Endothelial cell of hepatic sinusoid (primary cell): ENCODE measurements at regions not wholly inside any gene's neighbourhood (a gene's known extent, or its start where the extent isn't known, plus 50 kb on each side); places are given as distances from the start of the nearest gene placed in this dataset.
"Not testable (repeated sequence)": the region's sequence is repeated elsewhere in the genome, so short reads cannot be mapped to it uniquely, and the experiment has no call there.

ENCODE experiments used
- in situ Hi-C: cut with HindIII; loops from 2 replicates; pipeline ENCODE4 v1.10.0; 2017; ENCODE audit warnings: low sequenced_read_pairs

DNA sequence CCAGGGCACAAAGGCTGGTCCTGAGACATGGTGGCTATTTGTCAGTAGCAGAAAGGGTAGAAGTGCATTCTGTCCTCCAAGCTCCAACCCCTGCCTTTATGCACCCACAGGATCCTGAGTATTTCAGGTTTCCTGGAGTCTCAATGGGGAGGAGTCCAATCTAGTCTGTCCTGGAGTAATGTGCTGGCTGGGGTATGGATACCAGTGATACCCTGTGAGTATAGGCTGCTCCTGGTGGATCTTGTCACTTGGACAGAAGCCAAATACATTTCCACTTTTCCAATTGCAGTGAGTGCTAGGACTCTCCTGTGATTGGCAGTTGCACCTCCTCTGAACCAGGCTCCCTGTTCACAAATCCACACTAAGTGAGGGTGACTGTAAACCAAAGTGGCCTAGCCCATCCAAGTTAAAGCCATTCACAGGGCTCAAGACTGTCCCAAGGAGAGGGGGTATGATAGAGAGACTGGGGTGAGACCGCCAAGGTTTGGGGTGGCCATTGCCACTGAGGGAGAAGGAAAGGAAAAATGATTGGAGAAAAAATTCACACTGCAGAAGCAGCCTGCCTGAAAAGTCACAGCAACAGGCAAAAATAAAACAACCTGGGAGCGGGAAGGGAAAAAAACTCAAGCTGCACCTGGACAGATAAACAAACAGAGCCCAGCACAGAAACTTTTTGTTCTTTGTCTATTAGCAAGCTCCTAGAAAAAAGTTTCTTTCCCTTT lies 163.4 kb upstream of the ETV3 start:
- in situ Hi-C loops = no loop called here

DNA sequence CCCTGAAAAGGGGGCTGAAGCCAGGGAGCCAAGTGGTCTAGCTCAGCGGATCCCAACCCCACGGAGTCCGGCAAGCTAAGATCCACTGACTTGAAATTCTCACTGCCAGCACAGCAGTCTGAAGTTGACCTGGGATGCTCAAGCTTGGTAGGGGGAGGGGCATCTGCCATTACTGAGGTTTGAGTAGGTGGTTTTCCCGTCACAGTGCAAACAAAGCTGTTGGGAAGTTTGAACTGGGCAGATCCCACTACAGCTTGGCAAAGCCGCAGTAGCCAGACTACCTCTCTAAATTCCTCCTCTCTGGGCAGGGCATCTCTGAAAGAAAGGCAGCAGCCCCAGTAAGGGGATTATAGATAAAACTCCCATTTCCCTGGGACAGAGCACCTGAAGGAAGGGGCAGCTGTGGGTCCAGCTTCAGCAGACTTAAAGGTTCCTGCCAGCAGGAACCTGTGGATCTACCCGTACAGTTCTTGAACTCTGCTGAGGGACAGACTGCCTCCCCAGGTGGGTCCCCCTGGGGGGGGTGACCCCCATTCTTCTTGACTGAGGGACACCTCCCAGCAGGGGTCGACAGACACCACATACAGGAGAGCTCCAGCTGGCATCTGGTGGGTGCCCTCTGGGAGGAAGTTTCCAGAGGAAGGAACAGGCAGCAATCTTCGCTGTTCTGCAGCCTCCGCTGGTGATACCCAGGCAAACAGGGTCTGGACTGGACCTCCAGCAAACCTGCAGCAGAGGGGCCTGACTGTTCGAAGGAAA lies 156.4 kb upstream of the ETV3 start:
- in situ Hi-C loops = not testable (repeated sequence)

DNA sequence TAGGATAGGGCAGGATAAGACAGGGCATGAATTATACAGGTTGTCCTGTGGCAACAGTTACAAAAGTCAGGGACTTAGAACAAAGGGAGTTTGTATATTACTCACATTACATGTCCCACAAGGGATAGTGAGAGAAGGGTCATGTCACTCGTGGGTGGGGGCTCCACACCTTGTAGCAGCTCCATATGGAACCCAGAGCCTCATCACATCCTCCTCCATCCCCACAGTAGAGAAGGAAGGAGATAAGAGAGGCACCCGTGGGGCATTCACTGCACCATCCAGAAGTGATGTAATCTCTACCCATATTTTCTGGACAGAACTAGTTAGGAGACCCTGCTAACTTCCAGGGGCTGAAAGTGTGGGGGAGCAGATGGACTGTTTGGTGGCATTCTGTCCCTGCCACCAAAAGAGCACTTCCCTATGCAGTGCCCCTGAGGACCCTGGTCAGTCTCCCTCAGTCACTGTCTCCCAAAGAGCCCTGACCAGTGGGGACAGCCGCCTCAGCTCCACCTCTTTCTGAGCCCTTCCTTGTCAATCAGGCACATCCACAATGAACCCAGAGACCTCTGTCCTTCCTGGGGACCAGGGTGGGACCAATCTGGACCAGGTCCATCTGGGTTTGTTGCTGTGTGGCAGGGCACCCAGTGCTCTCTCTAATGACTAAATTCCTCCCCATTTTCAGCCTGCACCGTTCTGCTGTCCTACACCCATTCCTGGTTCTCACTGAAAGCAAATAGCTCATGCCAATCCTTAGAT lies 154.8 kb upstream of the ETV3 start:
- in situ Hi-C loops = no loop called here

DNA sequence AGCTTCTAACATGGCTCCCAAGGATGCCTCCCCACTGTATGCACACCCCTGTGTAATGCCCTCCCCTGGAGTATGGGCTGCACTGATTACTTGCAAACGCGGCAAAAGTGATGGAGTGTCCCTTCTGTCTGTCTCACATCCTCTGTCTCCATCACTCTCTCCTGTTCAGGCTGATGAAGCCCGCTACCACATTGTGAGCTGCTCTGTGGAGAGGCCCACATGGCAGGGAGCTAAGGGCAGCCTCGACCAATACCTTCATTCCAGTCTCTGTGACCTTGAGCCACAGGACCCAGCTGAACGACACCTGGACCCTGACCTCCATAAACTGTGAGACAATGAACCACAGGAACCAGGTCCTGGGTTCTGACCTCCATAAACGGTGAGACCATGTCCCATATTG lies 154.1 kb upstream of the ETV3 start:
- in situ Hi-C loops = no loop called here

DNA sequence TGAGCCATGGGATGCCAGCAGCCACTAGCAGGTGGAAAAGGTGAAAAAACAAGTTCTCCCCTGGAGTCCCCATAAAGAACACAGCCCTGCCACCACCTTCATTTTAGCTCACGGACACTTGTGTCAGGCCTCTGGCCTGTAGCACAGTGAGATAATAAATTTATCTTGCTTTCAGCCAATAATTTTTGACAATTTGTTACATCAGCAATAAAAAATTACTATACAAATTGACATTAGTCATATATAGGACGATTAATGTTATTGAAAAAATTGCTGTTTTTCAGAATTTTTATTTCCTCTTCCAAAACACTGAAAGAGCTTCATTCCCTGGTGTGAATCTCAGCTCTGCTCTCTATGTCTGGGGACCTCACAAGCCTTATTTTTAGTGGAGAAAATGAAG lies 152.9 kb upstream of the ETV3 start:
- in situ Hi-C loops = no loop called here

DNA sequence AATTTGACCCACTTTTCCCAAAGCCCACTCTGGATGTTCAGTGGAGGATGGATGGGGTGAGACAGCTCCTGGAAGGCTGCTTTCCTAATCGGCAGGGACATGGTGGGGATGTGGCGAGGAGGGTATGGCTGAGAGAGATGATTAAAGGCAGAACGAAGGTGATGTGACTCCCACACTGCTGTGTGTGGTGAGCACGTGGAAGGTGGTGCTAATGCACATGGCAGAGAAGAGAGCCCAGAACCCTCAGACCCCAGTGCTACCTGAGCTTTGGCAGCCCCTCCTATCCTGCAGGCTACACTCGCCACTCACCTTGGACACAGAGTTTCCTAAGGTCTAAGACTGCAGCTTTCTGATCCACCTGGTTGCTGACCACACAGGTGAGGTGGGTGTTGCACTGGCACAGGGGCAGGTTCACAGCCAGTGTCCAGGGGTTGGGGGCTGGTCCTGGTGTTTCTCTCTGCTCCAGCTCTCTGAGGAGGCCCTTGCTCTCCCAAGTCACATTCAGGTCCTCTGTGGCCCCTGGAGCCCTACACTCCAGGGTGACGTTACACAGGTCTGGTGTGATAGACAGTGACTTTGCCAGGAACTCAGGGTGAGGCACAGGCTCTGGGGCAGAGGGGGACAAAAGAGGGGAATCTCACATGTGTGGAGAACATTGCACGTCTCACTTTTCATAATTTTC lies 151.4 kb upstream of the ETV3 start:
- in situ Hi-C loops = loop anchor here (5.0 kb wide), 1 partner anchor 68 kb away; no protein-coding TSS in a partner anchor

DNA sequence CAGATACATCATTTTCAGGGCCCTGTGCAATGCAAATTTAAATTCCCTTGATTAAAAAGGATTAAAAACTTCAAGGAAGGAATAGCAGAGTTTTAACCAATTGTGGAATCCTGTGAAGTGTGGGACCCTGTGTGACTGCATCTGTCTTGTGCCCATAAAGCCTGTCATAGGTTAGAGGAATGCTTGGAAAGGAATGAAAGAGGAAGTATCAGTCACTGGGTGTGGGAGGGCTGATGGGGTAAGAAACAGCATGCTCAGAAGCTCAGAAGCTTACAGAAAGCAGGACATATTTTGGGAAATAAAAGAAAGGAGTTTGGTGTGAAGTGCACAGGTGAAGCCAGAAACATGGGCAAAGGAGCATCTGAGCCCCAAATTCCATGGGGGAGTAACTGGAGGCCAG lies 150.8 kb upstream of the ETV3 start:
- in situ Hi-C loops = loop anchor here (5.0 kb wide), 1 partner anchor 68 kb away; no protein-coding TSS in a partner anchor

DNA sequence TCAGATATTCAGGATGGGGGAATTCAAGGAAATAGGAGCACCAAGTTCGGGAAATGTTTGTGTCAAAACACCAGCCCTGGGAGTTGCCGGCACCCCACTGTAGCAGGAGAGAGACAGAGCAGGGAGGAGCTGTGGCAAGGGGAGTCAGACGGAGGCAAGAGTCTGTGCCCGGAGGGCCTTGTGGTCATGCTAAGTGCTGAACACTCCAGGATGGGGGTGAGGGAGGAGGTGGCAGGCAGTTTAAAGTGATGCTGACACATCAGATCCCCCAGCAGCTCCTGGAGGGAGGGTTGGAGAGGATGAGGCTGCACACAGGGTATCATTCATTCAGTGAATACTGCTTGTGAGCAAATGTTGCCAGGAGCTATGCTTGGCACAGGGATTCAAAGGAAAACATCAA lies 150.3 kb upstream of the ETV3 start:
- in situ Hi-C loops = loop anchor here (5.0 kb wide), 1 partner anchor 69 kb away; no protein-coding TSS in a partner anchor

DNA sequence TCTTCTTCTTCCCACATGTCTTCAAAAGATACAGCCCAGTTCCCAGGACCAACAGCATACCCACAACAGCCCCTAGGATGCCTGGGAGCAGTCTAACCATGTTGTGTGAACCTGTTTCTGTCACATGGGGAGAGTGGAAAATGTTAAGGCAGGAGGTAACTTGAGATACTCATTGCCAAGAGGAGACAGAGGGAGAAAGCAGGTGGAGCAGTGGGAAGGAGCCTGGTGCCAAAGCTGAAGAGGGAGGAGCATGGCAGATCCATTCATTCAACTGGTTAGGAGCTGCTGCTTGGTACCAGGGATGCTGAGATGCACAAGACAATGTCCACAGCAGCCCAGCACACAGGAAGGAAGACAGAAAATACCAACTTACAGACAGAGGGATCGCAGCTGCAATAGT lies 149.8 kb upstream of the ETV3 start:
- in situ Hi-C loops = loop anchor here (5.0 kb wide), 1 partner anchor 69 kb away; no protein-coding TSS in a partner anchor

DNA sequence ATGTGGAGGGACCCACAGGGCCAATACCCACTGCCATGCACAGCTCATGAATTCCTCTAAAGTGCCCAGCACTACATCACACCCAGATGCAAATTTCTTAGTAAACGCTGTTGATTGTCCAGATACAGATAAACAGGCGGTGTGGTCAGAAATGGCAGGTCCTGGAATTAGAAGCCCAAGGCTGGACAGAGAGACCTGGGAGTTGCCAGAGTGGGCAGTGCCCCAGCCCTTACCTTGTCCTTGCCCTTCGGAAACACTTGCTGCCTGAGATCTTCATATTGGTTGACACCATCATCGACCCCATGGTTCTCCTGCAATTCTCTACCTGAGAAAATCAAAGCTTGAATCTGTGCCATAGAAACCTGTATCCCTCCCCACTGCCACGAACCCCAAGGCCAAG lies 149.3 kb upstream of the ETV3 start:
- in situ Hi-C loops = loop anchor here (5.0 kb wide), 1 partner anchor 70 kb away; no protein-coding TSS in a partner anchor

DNA sequence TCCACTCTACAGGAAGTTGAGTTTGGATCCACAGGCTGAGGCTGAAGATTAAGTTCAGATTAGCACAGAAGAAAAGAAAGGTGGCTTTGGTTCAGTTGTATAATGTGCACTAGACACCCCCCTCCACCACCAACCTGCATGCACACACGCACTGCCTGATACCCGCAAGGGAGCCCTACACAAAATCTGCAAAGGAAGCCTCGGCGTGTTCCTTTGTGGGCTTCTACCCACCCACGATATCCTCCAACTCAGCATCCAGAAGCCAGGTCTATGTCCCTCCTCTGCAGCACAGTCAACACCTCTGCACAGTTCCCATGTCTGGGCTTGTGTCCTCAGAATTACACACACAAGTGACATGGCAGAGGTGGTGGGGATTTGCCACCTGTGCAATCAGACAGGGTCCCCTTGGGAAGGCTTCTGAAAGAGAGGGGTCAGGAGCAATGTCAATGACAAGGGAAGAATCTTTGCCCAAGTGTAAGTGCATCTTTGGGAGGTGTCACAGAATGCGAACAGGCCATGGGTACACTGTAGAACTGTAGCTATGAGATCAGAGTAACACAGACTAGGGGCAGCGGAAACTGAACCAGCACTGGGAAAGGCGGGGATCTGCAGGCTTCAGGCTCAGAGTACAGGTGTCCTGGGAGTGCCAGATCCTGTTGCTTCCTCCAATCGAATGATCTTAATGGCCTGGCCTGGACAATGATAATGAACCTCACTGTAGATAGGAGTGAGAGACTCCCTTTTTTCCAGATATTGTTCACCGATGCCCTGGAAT lies 148.6 kb upstream of the ETV3 start:
- in situ Hi-C loops = loop anchor here (5.0 kb wide), 1 partner anchor 70 kb away; no protein-coding TSS in a partner anchor

DNA sequence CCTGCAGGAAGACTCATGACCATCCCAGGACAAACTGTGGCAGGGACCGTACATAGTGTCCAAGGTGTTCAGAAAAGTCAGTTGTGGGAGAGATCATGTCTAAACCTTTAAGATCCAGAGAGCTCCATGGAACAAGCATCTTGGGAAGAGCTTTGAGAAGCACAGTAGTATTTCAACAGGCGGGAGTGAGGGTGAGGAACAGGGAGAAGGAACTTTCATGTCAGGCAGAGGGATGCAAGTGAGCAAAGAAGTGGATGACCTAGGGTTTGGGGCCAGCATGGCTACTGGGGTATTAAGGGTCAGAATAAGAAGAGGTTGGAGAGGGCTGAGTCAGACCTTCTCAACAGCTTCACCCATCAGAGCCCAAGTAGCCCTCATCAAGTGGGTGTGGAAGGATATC lies 147.9 kb upstream of the ETV3 start:
- in situ Hi-C loops = loop anchor here (5.0 kb wide), 1 partner anchor 71 kb away; no protein-coding TSS in a partner anchor

DNA sequence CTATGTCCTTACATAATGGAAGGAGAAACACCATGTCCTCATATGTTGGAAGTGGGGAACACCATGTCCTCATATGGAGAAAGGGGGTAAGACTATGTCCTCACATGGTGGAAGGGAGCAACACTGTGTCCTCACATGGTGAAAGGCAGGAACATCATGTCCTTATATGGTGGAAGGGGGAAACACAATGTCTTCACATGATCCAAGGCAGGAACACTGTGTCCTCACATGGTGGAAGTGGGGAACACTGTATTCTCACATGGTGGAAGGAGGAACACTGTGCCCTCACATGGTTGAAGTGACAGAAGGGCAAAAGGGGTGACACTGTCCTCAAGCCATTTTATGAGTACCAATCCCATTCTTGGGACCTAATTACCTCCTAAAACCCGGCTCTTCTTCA lies 146.3 kb upstream of the ETV3 start:
- in situ Hi-C loops = no loop called here

DNA sequence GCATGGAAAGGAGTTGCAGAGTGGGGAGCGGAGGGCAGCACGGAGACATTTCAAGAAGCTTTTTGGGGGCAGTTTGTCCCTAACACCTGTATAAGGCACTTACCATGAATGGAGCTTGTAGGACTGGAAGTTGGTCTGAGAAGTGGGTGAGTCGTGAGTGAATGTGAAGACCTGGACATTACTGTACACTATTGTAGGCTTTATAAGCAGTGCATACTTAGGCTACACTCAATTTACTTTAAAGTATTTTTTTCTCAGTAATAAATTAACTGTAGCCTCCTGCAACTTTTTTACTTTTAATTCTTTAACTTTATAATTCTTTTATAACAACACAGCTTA lies 141.6 kb upstream of the ETV3 start:
- in situ Hi-C loops = no loop called here

DNA sequence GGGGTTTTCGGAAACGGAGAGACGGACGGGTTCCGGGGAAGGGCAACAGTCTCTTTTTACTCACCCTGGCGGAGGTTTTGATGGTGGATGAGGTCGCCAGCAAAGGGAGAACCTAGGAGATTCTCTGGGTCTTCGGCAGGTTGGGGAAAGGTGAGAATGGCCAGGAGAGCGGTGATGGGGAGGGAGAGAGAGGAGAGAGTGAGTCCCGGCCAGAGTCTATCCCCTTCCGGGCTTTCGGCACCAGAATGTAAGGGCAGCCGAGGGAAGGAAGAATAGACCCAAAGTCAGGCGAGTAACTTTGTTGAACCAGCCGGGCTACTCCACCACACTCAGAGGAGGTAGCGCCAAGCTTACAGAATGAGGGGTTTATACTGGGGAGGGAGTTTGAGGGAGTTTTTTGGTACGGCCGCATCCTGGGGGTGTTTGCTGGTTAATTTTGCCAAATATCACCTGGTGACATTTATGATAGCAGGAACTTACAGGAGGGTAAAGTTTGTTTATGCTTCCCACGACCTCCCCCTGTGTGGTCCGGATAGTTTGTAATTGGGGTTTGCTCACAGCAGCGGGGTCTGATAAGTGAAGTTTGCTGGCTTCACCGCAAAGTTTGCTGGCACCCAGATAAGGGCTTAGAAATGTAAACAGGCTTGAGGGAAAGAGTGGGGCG lies 141.1 kb upstream of the ETV3 start:
- in situ Hi-C loops = no loop called here

DNA sequence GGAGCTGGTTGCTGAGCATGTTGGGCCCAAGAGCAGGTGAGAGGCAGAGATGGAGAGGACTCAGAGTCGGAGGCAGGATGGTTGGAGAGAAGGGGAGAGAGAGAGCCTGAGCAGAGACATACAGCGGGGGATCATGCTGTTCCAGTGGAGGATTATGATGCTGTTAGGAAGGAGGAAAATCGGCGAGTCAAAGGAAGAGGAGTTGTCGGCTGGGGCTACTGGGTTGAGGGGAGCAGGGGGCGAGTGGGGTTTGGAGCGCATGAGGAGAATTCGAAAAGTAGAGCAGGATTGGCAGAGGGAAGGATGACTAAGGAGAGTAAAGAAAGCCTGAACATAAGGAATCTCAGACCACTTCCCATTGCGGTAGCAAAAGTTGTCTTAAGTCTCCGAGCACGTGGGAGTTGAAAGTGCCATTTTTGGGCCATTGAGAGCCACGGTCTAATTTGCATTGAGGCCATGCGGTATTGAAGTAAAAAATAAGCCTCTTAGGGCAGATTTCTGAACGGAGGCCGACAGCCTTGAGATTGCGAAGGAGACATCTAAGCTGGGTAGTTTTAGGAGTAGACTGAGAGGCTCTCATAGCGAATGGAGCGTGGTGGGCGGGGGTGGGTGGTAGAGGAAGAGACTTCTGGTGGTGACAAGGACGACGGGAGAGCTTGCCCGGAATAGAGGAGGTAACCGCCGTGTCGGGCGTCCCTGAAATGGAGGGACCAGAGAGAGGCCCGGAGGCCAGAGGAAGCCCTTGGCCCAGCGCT lies 140.4 kb upstream of the ETV3 start:
- in situ Hi-C loops = no loop called here

DNA sequence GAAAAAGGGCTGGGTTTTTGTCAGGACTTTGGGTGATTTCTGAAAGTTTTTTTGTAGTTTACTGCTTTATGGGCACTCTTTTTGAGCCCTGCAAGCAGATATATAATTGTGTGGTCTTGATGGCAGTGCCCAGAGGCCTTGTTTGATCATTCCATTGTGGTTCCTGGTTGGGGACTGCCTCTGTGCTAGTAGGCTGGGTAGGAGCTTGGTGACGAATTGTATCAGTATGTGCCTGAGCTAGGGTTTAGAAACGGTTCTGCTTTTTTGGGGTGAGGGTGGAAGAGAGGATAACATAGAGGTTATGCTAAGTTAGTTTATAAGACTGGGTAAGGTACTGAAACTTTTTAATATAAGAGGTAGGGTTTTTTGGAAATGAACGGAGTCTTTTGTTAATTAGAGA lies 139.7 kb upstream of the ETV3 start:
- in situ Hi-C loops = no loop called here

DNA sequence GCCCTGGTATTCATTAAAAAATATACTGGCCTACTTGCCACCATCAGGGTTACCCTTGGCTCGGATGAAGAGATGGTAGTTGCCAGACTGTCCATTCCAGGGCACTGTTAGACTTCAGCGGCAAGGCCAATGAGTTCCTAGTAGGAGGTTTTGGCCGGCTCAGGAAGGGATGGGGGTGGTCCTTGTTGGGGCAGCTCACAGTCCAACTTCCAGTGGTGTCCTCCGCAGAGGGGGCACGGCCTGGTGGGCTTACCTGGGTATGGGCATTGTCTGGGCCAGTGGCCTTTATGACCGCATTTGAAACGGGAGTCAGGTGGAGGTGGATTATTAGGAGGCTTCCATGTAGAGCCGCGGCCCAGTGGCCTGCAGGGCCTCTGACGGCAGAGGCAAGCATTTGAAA lies 139.1 kb upstream of the ETV3 start:
- in situ Hi-C loops = no loop called here
